Astrocyte (in vitro differentiated cells and primary cell): ENCODE measurements at regions not wholly inside any gene's neighbourhood (a gene's known extent, or its start where the extent isn't known, plus 50 kb on each side); places are given as distances from the start of the nearest gene placed in this dataset.

ENCODE experiments used
- EZH2 ChIP-seq: IDR thresholded peaks from 2 replicates; pipeline ENCODE4 v1.6.1; 2012; ENCODE audit warnings: mild to moderate bottlenecking, low read length, inconsistent platforms; ENCODE audit not compliant: insufficient read depth
- TF ChIP-seq, protein P1 (sequence below): IDR thresholded peaks from 2 replicates; pipeline ENCODE4 v1.5.1; 2011; ENCODE audit warnings: low read depth, mild to moderate bottlenecking, inconsistent platforms, low read length, moderate library complexity; ENCODE audit not compliant: insufficient read depth

GRCh38 chr2:53583583-53583982 lies 184.0 kb upstream of the CHAC2 start:
- TF ChIP-seq, protein P1, sequence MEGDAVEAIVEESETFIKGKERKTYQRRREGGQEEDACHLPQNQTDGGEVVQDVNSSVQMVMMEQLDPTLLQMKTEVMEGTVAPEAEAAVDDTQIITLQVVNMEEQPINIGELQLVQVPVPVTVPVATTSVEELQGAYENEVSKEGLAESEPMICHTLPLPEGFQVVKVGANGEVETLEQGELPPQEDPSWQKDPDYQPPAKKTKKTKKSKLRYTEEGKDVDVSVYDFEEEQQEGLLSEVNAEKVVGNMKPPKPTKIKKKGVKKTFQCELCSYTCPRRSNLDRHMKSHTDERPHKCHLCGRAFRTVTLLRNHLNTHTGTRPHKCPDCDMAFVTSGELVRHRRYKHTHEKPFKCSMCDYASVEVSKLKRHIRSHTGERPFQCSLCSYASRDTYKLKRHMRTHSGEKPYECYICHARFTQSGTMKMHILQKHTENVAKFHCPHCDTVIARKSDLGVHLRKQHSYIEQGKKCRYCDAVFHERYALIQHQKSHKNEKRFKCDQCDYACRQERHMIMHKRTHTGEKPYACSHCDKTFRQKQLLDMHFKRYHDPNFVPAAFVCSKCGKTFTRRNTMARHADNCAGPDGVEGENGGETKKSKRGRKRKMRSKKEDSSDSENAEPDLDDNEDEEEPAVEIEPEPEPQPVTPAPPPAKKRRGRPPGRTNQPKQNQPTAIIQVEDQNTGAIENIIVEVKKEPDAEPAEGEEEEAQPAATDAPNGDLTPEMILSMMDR: no peak
- TF ChIP-seq EZH2: no peak
